H1 (cell line): ENCODE measurements at regions not wholly inside any gene's neighbourhood (a gene's known extent, or its start where the extent isn't known, plus 50 kb on each side); places are given as distances from the start of the nearest gene placed in this dataset.

Experiments
- CTCF ChIA-PET: fragments of 300-600 bp; sonication (Branson Sonifier 250); formaldehyde crosslinking; loops from one replicate; lab custom pipeline; 2021; ENCODE audit not compliant: partially characterized antibody; lab: Charles Lee
- POLR2A ChIA-PET: fragments of 300-600 bp; sonication (Branson Sonifier 250); formaldehyde crosslinking; loops from one replicate; lab custom pipeline; 2021; ENCODE audit warnings: inconsistent platforms; ENCODE audit not compliant: partially characterized antibody; lab: Charles Lee
- DNase-seq, 2 experiments: peaks; one replicate each; pipeline versions ENCODE4 v3.0.0 to v3.0.0-alpha.2; 2010 to 2022; ENCODE audit warnings: low spot score in 2 of 2, low read depth in 1 of 2, mixed read lengths in 1 of 2
- FAIRE-seq: peaks from 2 replicates; lab custom pipeline; 2011; peaks lifted over from hg19 to GRCh38; lab: Jason Lieb, UNC
- H2AFZ ChIP-seq: 2 replicates; pipeline ENCODE4 v1.8.1; 2012; ENCODE audit warnings: low read length, inconsistent platforms
- H2AK5ac ChIP-seq: 2 replicates; pipeline ENCODE4 v1.6.1; 2013; ENCODE audit warnings: low read depth, low read length
- H2BK120ac ChIP-seq: replicated peaks from 2 replicates; pipeline ENCODE3; 2013; ENCODE audit warnings: low read depth, low read length, inconsistent platforms
- H2BK12ac ChIP-seq: 2 replicates; pipeline ENCODE4 v1.6.1; 2013; ENCODE audit warnings: low read depth, low read length
- H2BK15ac ChIP-seq: 2 replicates; pipeline ENCODE4 v1.6.1; 2013; ENCODE audit warnings: low read length
- H2BK20ac ChIP-seq: 2 replicates; pipeline ENCODE4 v1.6.1; 2013; ENCODE audit warnings: low read length
- H2BK5ac ChIP-seq: 2 replicates; pipeline ENCODE4 v1.6.1; 2013; ENCODE audit warnings: low read depth, low read length
- H3K14ac ChIP-seq: 2 replicates; pipeline ENCODE4 v1.6.1; 2013; ENCODE audit warnings: inconsistent platforms; ENCODE audit not compliant: insufficient read length
- H3K18ac ChIP-seq: 2 replicates; pipeline ENCODE4 v1.6.1; 2013; ENCODE audit warnings: low read length; ENCODE audit errors: extremely low read depth
- H3K23ac ChIP-seq: 2 replicates; pipeline ENCODE4 v1.6.1; 2013; ENCODE audit warnings: inconsistent platforms; ENCODE audit not compliant: insufficient read length
- H3K23me2 ChIP-seq: 2 replicates; pipeline ENCODE4 v1.6.1; 2013; ENCODE audit warnings: low read depth, low read length
- H3K27ac ChIP-seq: 2 replicates; pipeline ENCODE4 v1.6.1; 2011; ENCODE audit warnings: low read depth, low read length, inconsistent platforms
- H3K27me3 ChIP-seq, 4 experiments: replicated peaks in 1 of 4; 1 replicate in 1 of 4; 2 replicates in 3 of 4; pipeline versions ENCODE4 v1.6.1 to v1.8.1; 2011 to 2013; ENCODE audit warnings: low read length in 3 of 4, mild to moderate bottlenecking in 3 of 4, inconsistent platforms in 2 of 4, mixed read lengths in 2 of 4, moderate library complexity in 1 of 4; ENCODE audit not compliant: control insufficient read depth in 3 of 4, insufficient read depth in 3 of 4; ENCODE audit errors: extremely low read depth in 1 of 4
- H3K36me3 ChIP-seq, 4 experiments: 2 replicates each; pipeline versions ENCODE4 v1.6.1 to v1.8.1; 2011 to 2013; ENCODE audit warnings: mild to moderate bottlenecking in 4 of 4, low read length in 3 of 4, moderate library complexity in 2 of 4, control low read depth in 1 of 4, inconsistent platforms in 1 of 4; ENCODE audit not compliant: insufficient read depth in 4 of 4, control insufficient read depth in 2 of 4
- H3K4ac ChIP-seq: replicated peaks from 2 replicates; pipeline ENCODE3; 2013; ENCODE audit warnings: low read length, low read depth, mixed read lengths, inconsistent platforms; ENCODE audit not compliant: insufficient read length
- H3K4me1 ChIP-seq, 4 experiments: replicated peaks in 1 of 4; 1 replicate in 1 of 4; 2 replicates in 3 of 4; pipeline versions ENCODE4 v1.6.1 to v1.8.1; 2011 to 2013; ENCODE audit warnings: low read length in 3 of 4, inconsistent platforms in 2 of 4, mixed read lengths in 1 of 4; ENCODE audit not compliant: insufficient read depth in 4 of 4, control insufficient read depth in 3 of 4
- H3K4me2 ChIP-seq, 2 experiments: 2 replicates each; pipeline versions ENCODE4 v1.6.1 to v1.8.1; 2011 to 2013; ENCODE audit warnings: low read depth in 2 of 2, low read length in 2 of 2, control low read depth in 1 of 2, inconsistent platforms in 1 of 2, mild to moderate bottlenecking in 1 of 2; ENCODE audit not compliant: insufficient read depth in 1 of 2
- H3K4me3 ChIP-seq, 4 experiments: fragments of 200-600, 300-600 bp in 1 of 4; sonication (generic), shearing (Covaris generic), sonication (Bioruptor Twin) in 1 of 4; 2 replicates each; pipeline versions ENCODE4 v1.5.1 to v1.8.1; 2011 to 2016; ENCODE audit warnings: low read length in 4 of 4, low read depth in 3 of 4, control low read depth in 2 of 4, inconsistent platforms in 2 of 4, mild to moderate bottlenecking in 2 of 4, mixed read lengths in 1 of 4, moderate library complexity in 1 of 4; ENCODE audit not compliant: insufficient read depth in 2 of 4; ENCODE audit errors: extremely low read depth in 1 of 4
- H3K56ac ChIP-seq: replicated peaks from 2 replicates; pipeline ENCODE3; 2013; ENCODE audit warnings: low read depth, mild to moderate bottlenecking, mixed read lengths, low read length, inconsistent platforms; ENCODE audit not compliant: insufficient read length
- H3K79me1 ChIP-seq: 2 replicates; pipeline ENCODE4 v1.6.1; 2013; ENCODE audit warnings: low read depth, low read length, control low read depth
- H3K79me2 ChIP-seq, 2 experiments: 2 replicates each; pipeline versions ENCODE4 v1.6.1 to v1.8.1; 2012 to 2013; ENCODE audit warnings: low read length in 2 of 2, mild to moderate bottlenecking in 2 of 2, inconsistent platforms in 1 of 2; ENCODE audit not compliant: insufficient read depth in 2 of 2, control insufficient read depth in 1 of 2
- H3K9ac ChIP-seq, 4 experiments: replicated peaks in 1 of 4; 1 replicate in 1 of 4; 2 replicates in 3 of 4; pipeline versions ENCODE4 v1.6.1 to v1.8.1; 2011 to 2013; ENCODE audit warnings: low read depth in 3 of 4, low read length in 3 of 4, control low read depth in 2 of 4, mild to moderate bottlenecking in 2 of 4, moderate library complexity in 2 of 4, inconsistent platforms in 1 of 4; ENCODE audit errors: extremely low read depth in 1 of 4
- H3K9me3 ChIP-seq, 2 experiments: 2 replicates each; pipeline versions ENCODE4 v1.6.1 to v1.8.1; 2012 to 2013; ENCODE audit warnings: mild to moderate bottlenecking in 2 of 2, moderate library complexity in 2 of 2, control low read depth in 1 of 2, inconsistent platforms in 1 of 2, low read depth in 1 of 2, low read length in 1 of 2, mixed read lengths in 1 of 2; ENCODE audit not compliant: insufficient read depth in 2 of 2
- H4K20me1 ChIP-seq, 2 experiments: replicated peaks in 1 of 2; 2 replicates each; pipeline versions ENCODE3 to v1.8.1; 2011 to 2013; ENCODE audit warnings: inconsistent platforms in 2 of 2, low read length in 2 of 2, mild to moderate bottlenecking in 1 of 2; ENCODE audit not compliant: insufficient read depth in 2 of 2, control insufficient read depth in 1 of 2
- H4K5ac ChIP-seq: 2 replicates; pipeline ENCODE4 v1.6.1; 2013; ENCODE audit warnings: low read length, low read depth, mixed read lengths, inconsistent platforms; ENCODE audit not compliant: insufficient read length
- H4K8ac ChIP-seq: 2 replicates; pipeline ENCODE4 v1.8.0; 2013; ENCODE audit warnings: mild to moderate bottlenecking, moderate library complexity, low read length, inconsistent platforms; ENCODE audit not compliant: insufficient read depth; ENCODE audit errors: extremely low read depth
- H4K91ac ChIP-seq: replicated peaks from 2 replicates; pipeline ENCODE3; 2013; ENCODE audit warnings: low read length, mixed read lengths, inconsistent platforms; ENCODE audit not compliant: insufficient read length
- CBX5 ChIP-seq: fragments of 300-800, 300-1000 bp; sonication (generic); IDR thresholded peaks from 2 replicates; pipeline ENCODE4 v1.7.1; 2016; ENCODE audit warnings: antibody characterized with exemption, low read length, low read depth
- GTF2F1 ChIP-seq: IDR thresholded peaks from 2 replicates; pipeline ENCODE4 v1.6.1; 2012; ENCODE audit warnings: low read depth, low read length, improper control_type of control experiment, borderline replicate concordance
- whole genome bisulfite sequencing, 2 experiments: shearing (Covaris generic) in 1 of 2; methylation state at CpG; one replicate each; pipeline versions ENCODE4 v1.1.6 to v1.1.7; 2013 to 2015; ENCODE audit warnings: low lambda C conversion rate in 2 of 2, mixed read lengths in 2 of 2, inconsistent platforms in 1 of 2, low coverage in 1 of 2, missing lambda C conversion rate in 1 of 2; ENCODE audit not compliant: insufficient replicate concordance in 2 of 2, insufficient coverage in 1 of 2, insufficient read length in 1 of 2; ENCODE audit errors: extremely low coverage in 1 of 2, missing lambda C conversion rate in 1 of 2; 5-methylcytosine and 5-hydroxymethylcytosine counted together

DNA sequence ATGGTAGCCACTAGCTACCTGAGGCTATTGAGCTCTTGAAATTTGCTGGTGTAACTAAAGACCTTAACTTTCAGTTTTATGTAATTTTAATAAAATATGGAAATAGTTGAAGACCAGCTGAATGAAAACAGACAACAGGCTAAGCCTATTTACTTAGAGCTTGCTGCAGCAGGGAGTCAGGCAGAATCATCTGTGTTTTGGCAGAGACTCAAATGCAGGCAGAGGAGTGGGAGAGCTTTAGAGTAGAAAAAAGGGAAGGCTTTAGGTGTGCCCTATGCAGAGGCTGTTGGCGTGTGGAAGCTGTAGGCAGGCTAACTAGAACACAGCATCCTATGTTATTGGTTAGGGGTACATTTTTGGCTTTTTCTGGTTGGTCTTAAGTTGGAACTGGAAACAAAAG is 304.9 kb upstream of the NBEA start:
- H3K14ac ChIP-seq: no peak overlapping the region
- 83% methylated on average over 1 of the region's 1 CpG; no CpG with 5 or more reads in 1 of the 2 experiments for WGBS, 2 experiments
- peaks cover 0 to 7% (median 2%) of the 10 kb centered on the region in 4 experiments; a peak in 2 of 7 replicates for H3K4me1 ChIP-seq
- DNase-seq: no peak
- no peaks in the 10 kb centered on the region for H3K27me3 ChIP-seq
- H4K8ac ChIP-seq: no peak overlapping the region
- no peak for TF ChIP-seq CBX5
- TF ChIP-seq GTF2F1: no peak
- no peak overlapping the region for H2AK5ac ChIP-seq
- H3K4me2 ChIP-seq: no peak overlapping the region
- H3K9ac ChIP-seq: no peak overlapping the region
- ChIA-PET POLR2A (no interaction called here), CTCF (interaction anchor here (1.2 to 1.7 kb wide), 4 partner anchors 8 to 56 kb away, joined by 3 to 4 read pairs (median 4); no protein-coding TSS in a partner anchor)
- no peak overlapping the region for H3K27ac ChIP-seq
- H3K36me3 ChIP-seq: no peaks in the 10 kb centered on the region
- H3K56ac ChIP-seq: no peak overlapping the region
- no peak overlapping the region for H2BK5ac ChIP-seq
- no peak overlapping the region for H4K91ac ChIP-seq
- H3K18ac ChIP-seq: no peak overlapping the region
- no peak overlapping the region for H2BK20ac ChIP-seq
- no peaks in the 10 kb centered on the region; the same call in 1 of the 2 replicates for H3K23me2 ChIP-seq
- H3K4ac ChIP-seq: no peak overlapping the region
- no peak overlapping the region for H3K23ac ChIP-seq
- no peak for FAIRE-seq
- no peak overlapping the region for H2BK12ac ChIP-seq
- no peaks in the 10 kb centered on the region for H3K79me1 ChIP-seq
- no peak overlapping the region for H2BK120ac ChIP-seq
- H2AFZ ChIP-seq: no peak overlapping the region
- H4K20me1 ChIP-seq: no peaks in the 10 kb centered on the region
- no peak overlapping the region for H2BK15ac ChIP-seq
- no peaks in the 10 kb centered on the region for H3K79me2 ChIP-seq
- H4K5ac ChIP-seq: no peak overlapping the region
- H3K9me3 ChIP-seq: no peaks in the 10 kb centered on the region
- no peak overlapping the region for H3K4me3 ChIP-seq
